ENCODE measurements at regions not wholly inside any gene's neighbourhood (a gene's known extent, or its start where the extent isn't known, plus 50 kb on each side); places are given as distances from the start of the nearest gene placed in this dataset.

DNA sequence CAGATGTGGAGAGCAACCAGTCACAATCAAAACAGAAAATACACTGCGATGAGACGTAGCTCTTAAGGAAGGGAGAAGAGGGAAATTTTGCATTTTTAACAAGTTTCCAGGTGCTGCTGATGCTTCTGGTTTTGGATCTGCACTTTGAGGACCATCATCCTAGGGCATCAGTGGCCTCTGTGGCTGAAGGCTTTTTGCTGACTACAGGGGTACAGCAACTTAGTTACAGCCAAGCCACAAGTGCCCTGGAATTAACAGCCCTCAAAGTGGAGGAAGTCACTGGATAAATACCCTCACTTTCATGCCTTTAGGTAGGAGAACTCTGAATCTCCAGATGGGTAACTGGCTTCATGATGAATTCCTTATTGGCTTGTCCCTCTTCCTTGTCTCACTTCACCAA lies 700.9 kb downstream of the TMEM182 start:
- no peak overlapping the region for H3K4me3 ChIP-seq (ENCODE audit: insufficient read depth, low read depth, low read length)
- Mint-ChIP-seq H3K27ac (ENCODE audit: unreplicated experiment) (no peak overlapping the region), H3K4me3 (ENCODE audit: unreplicated experiment) (no peak overlapping the region), H3K4me1 (ENCODE audit: low read depth, unreplicated experiment) (no peaks in the 10 kb centered on the region), H3K27me3 (ENCODE audit: low read depth, unreplicated experiment) (no peaks in the 10 kb centered on the region), H3K36me3 (ENCODE audit: low read depth, unreplicated experiment) (no peaks in the 10 kb centered on the region), H3K9me3 (ENCODE audit: unreplicated experiment) (no peaks in the 10 kb centered on the region)
- DNase-seq (ENCODE audit: low read depth) (no peak), FAIRE-seq (no peak)
- TF ChIP-seq, protein P1, sequence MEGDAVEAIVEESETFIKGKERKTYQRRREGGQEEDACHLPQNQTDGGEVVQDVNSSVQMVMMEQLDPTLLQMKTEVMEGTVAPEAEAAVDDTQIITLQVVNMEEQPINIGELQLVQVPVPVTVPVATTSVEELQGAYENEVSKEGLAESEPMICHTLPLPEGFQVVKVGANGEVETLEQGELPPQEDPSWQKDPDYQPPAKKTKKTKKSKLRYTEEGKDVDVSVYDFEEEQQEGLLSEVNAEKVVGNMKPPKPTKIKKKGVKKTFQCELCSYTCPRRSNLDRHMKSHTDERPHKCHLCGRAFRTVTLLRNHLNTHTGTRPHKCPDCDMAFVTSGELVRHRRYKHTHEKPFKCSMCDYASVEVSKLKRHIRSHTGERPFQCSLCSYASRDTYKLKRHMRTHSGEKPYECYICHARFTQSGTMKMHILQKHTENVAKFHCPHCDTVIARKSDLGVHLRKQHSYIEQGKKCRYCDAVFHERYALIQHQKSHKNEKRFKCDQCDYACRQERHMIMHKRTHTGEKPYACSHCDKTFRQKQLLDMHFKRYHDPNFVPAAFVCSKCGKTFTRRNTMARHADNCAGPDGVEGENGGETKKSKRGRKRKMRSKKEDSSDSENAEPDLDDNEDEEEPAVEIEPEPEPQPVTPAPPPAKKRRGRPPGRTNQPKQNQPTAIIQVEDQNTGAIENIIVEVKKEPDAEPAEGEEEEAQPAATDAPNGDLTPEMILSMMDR (IDR thresholded peaks at IDR 0.05; ENCODE audit: insufficient read depth, low read depth, low read length), result no peak
- no peak for TF ChIP-seq EZH2 (IDR thresholded peaks at IDR 0.05; ENCODE audit: insufficient read depth, low read length)
- no peaks in the 10 kb centered on the region for H4K20me1 ChIP-seq (ENCODE audit: insufficient read depth, low read length)
- H2AFZ ChIP-seq (ENCODE audit: low read depth, low read length), result no peak overlapping the region
- H3K4me2 ChIP-seq (ENCODE audit: low read length), result no peak overlapping the region
- no peaks in the 10 kb centered on the region for H3K79me2 ChIP-seq (ENCODE audit: insufficient read depth, low read length)
- H3K9me3 ChIP-seq (ENCODE audit: insufficient read depth, low read depth, low read length), result no peaks in the 10 kb centered on the region
- no peaks in the 10 kb centered on the region for H3K27me3 ChIP-seq (ENCODE audit: insufficient read depth, low read length)
- no peaks in the 10 kb centered on the region for H3K4me1 ChIP-seq (ENCODE audit: insufficient read depth, low read length)
- H3K36me3 ChIP-seq (ENCODE audit: insufficient read depth, low read length), result no peaks in the 10 kb centered on the region
- H3K9ac ChIP-seq (ENCODE audit: low read length), result no peak overlapping the region
- no peak overlapping the region for H3K27ac ChIP-seq (ENCODE audit: low read depth, low read length)

GRCh38 chr2:103464831-103465230 lies 703.0 kb downstream of the TMEM182 start:
- TF ChIP-seq, protein P1 (IDR thresholded peaks at IDR 0.05; ENCODE audit: insufficient read depth, low read depth, low read length), result no peak
- TF ChIP-seq EZH2 (IDR thresholded peaks at IDR 0.05; ENCODE audit: insufficient read depth, low read length), result no peak
- H3K4me2 ChIP-seq (ENCODE audit: low read length), result no peak overlapping the region
- no peak overlapping the region for H2AFZ ChIP-seq (ENCODE audit: low read depth, low read length)
- Mint-ChIP-seq H3K36me3 (ENCODE audit: low read depth, unreplicated experiment) (no peaks in the 10 kb centered on the region), H3K4me1 (ENCODE audit: low read depth, unreplicated experiment) (no peaks in the 10 kb centered on the region), H3K4me3 (ENCODE audit: unreplicated experiment) (no peak overlapping the region), H3K27ac (ENCODE audit: unreplicated experiment) (no peak overlapping the region), H3K9me3 (ENCODE audit: unreplicated experiment) (no peaks in the 10 kb centered on the region), H3K27me3 (ENCODE audit: low read depth, unreplicated experiment) (no peaks in the 10 kb centered on the region)
- H3K27ac ChIP-seq (ENCODE audit: low read depth, low read length), result no peak overlapping the region
- H3K9me3 ChIP-seq (ENCODE audit: insufficient read depth, low read depth, low read length), result no peaks in the 10 kb centered on the region
- no peaks in the 10 kb centered on the region for H3K36me3 ChIP-seq (ENCODE audit: insufficient read depth, low read length)
- no peak overlapping the region for H3K9ac ChIP-seq (ENCODE audit: low read length)
- H3K27me3 ChIP-seq (ENCODE audit: insufficient read depth, low read length), result no peaks in the 10 kb centered on the region
- FAIRE-seq, result no peak
- no peaks in the 10 kb centered on the region for H3K79me2 ChIP-seq (ENCODE audit: insufficient read depth, low read length)
- DNase-seq (ENCODE audit: low read depth), result no peak
- no peaks in the 10 kb centered on the region for H4K20me1 ChIP-seq (ENCODE audit: insufficient read depth, low read length)
- no peak overlapping the region for H3K4me3 ChIP-seq (ENCODE audit: insufficient read depth, low read depth, low read length)
- no peaks in the 10 kb centered on the region for H3K4me1 ChIP-seq (ENCODE audit: insufficient read depth, low read length)

GRCh38 chr2:103469800-103470199 lies 708.0 kb downstream of the TMEM182 start:
- no peak overlapping the region for H2AFZ ChIP-seq (ENCODE audit: low read depth, low read length)
- H3K9me3 Mint-ChIP-seq (ENCODE audit: unreplicated experiment), result no peaks in the 10 kb centered on the region
- H3K4me3 Mint-ChIP-seq (ENCODE audit: unreplicated experiment), result no peak overlapping the region

More at GRCh38 chr2:103469800-103470199, 708.0 kb downstream of the TMEM182 start:
- Histone ChIP-seq H3K4me3 (ENCODE audit: insufficient read depth, low read depth, low read length) (no peak overlapping the region), H4K20me1 (ENCODE audit: insufficient read depth, low read length) (no peaks in the 10 kb centered on the region), H3K27ac (ENCODE audit: low read depth, low read length) (no peak overlapping the region), H3K79me2 (ENCODE audit: insufficient read depth, low read length) (no peaks in the 10 kb centered on the region), H3K4me1 (ENCODE audit: insufficient read depth, low read length) (no peaks in the 10 kb centered on the region), H3K9ac (ENCODE audit: low read length) (no peak overlapping the region), H3K36me3 (ENCODE audit: insufficient read depth, low read length) (no peaks in the 10 kb centered on the region), H3K4me2 (ENCODE audit: low read length) (no peak overlapping the region), H3K9me3 (ENCODE audit: insufficient read depth, low read depth, low read length) (no peaks in the 10 kb centered on the region), H3K27me3 (ENCODE audit: insufficient read depth, low read length) (no peaks in the 10 kb centered on the region)
- DNase-seq (ENCODE audit: low read depth), result no peak
- Mint-ChIP-seq H3K27ac (ENCODE audit: unreplicated experiment) (no peak overlapping the region), H3K36me3 (ENCODE audit: low read depth, unreplicated experiment) (no peaks in the 10 kb centered on the region), H3K4me1 (ENCODE audit: low read depth, unreplicated experiment) (no peaks in the 10 kb centered on the region), H3K27me3 (ENCODE audit: low read depth, unreplicated experiment) (no peaks in the 10 kb centered on the region)
- no peak for TF ChIP-seq EZH2 (IDR thresholded peaks at IDR 0.05; ENCODE audit: insufficient read depth, low read length)
- TF ChIP-seq, protein P1 (IDR thresholded peaks at IDR 0.05; ENCODE audit: insufficient read depth, low read depth, low read length), result no peak
- no peak for FAIRE-seq

Data from astrocyte (in vitro differentiated cells and primary cell).